OCI-LY3 (cell line): ENCODE measurements at regions not wholly inside any gene's neighbourhood (a gene's known extent, or its start where the extent isn't known, plus 50 kb on each side); places are given as distances from the start of the nearest gene placed in this dataset.

Experiments used
- EZH2phosphoT487 ChIP-seq: fragments of 200-600 bp; shearing (Covaris generic); IDR thresholded peaks from 2 replicates; pipeline ENCODE4 v1.6.1; 2018; ENCODE audit warnings: antibody characterized with exemption, mixed run types, low read depth
- TF ChIP-seq, protein P1 (sequence below): fragments of 200-600, 300-600 bp; sonication (generic); IDR thresholded peaks from 2 replicates; pipeline ENCODE4 v1.5.1; 2014; ENCODE audit warnings: antibody characterized with exemption, low read length, low read depth

DNA sequence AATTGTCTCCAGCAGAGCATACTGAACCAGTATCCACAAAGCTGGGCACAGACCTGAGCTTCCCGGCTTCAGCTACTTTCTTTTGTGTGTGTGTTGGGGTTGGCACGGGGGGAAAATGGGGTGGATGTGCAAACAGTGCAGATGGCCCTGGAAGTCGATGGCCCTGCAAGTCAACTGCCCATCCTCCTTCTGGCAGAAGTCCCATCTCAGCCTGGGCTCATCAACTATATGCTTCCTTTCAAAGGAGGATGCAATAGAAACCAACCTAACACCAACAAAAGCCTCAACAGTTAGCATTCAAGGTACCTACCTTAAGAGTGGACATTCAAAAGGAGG is 55.7 kb downstream of the SOX9 start:
- TF ChIP-seq, protein P1, sequence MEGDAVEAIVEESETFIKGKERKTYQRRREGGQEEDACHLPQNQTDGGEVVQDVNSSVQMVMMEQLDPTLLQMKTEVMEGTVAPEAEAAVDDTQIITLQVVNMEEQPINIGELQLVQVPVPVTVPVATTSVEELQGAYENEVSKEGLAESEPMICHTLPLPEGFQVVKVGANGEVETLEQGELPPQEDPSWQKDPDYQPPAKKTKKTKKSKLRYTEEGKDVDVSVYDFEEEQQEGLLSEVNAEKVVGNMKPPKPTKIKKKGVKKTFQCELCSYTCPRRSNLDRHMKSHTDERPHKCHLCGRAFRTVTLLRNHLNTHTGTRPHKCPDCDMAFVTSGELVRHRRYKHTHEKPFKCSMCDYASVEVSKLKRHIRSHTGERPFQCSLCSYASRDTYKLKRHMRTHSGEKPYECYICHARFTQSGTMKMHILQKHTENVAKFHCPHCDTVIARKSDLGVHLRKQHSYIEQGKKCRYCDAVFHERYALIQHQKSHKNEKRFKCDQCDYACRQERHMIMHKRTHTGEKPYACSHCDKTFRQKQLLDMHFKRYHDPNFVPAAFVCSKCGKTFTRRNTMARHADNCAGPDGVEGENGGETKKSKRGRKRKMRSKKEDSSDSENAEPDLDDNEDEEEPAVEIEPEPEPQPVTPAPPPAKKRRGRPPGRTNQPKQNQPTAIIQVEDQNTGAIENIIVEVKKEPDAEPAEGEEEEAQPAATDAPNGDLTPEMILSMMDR = no peak
- no peak for TF ChIP-seq EZH2phosphoT487
